H1 (cell line): ENCODE measurements at regions not wholly inside any gene's neighbourhood (a gene's known extent, or its start where the extent isn't known, plus 50 kb on each side); places are given as distances from the start of the nearest gene placed in this dataset.

ENCODE experiments used
- CTCF ChIA-PET: fragments of 300-600 bp; sonication (Branson Sonifier 250); formaldehyde crosslinking; loops from one replicate; lab custom pipeline; 2021; ENCODE audit not compliant: partially characterized antibody; lab: Charles Lee
- POLR2A ChIA-PET: fragments of 300-600 bp; sonication (Branson Sonifier 250); formaldehyde crosslinking; loops from one replicate; lab custom pipeline; 2021; ENCODE audit warnings: inconsistent platforms; ENCODE audit not compliant: partially characterized antibody; lab: Charles Lee
- DNase-seq, 2 experiments: peaks; one replicate each; pipeline versions ENCODE4 v3.0.0 to v3.0.0-alpha.2; 2010 to 2022; ENCODE audit warnings: low spot score in 2 of 2, low read depth in 1 of 2, mixed read lengths in 1 of 2
- FAIRE-seq: peaks from 2 replicates; lab custom pipeline; 2011; peaks lifted over from hg19 to GRCh38; lab: Jason Lieb, UNC
- H2AFZ ChIP-seq: 2 replicates; pipeline ENCODE4 v1.8.1; 2012; ENCODE audit warnings: low read length, inconsistent platforms
- H2AK5ac ChIP-seq: 2 replicates; pipeline ENCODE4 v1.6.1; 2013; ENCODE audit warnings: low read depth, low read length
- H2BK120ac ChIP-seq: replicated peaks from 2 replicates; pipeline ENCODE3; 2013; ENCODE audit warnings: low read depth, low read length, inconsistent platforms
- H2BK12ac ChIP-seq: 2 replicates; pipeline ENCODE4 v1.6.1; 2013; ENCODE audit warnings: low read depth, low read length
- H2BK15ac ChIP-seq: 2 replicates; pipeline ENCODE4 v1.6.1; 2013; ENCODE audit warnings: low read length
- H2BK20ac ChIP-seq: 2 replicates; pipeline ENCODE4 v1.6.1; 2013; ENCODE audit warnings: low read length
- H2BK5ac ChIP-seq: 2 replicates; pipeline ENCODE4 v1.6.1; 2013; ENCODE audit warnings: low read depth, low read length
- H3K14ac ChIP-seq: 2 replicates; pipeline ENCODE4 v1.6.1; 2013; ENCODE audit warnings: inconsistent platforms; ENCODE audit not compliant: insufficient read length
- H3K18ac ChIP-seq: 2 replicates; pipeline ENCODE4 v1.6.1; 2013; ENCODE audit warnings: low read length; ENCODE audit errors: extremely low read depth
- H3K23ac ChIP-seq: 2 replicates; pipeline ENCODE4 v1.6.1; 2013; ENCODE audit warnings: inconsistent platforms; ENCODE audit not compliant: insufficient read length
- H3K23me2 ChIP-seq: 2 replicates; pipeline ENCODE4 v1.6.1; 2013; ENCODE audit warnings: low read depth, low read length
- H3K27ac ChIP-seq: 2 replicates; pipeline ENCODE4 v1.6.1; 2011; ENCODE audit warnings: low read depth, low read length, inconsistent platforms
- H3K27me3 ChIP-seq, 4 experiments: replicated peaks in 1 of 4; 1 replicate in 1 of 4; 2 replicates in 3 of 4; pipeline versions ENCODE4 v1.6.1 to v1.8.1; 2011 to 2013; ENCODE audit warnings: low read length in 3 of 4, mild to moderate bottlenecking in 3 of 4, inconsistent platforms in 2 of 4, mixed read lengths in 2 of 4, moderate library complexity in 1 of 4; ENCODE audit not compliant: control insufficient read depth in 3 of 4, insufficient read depth in 3 of 4; ENCODE audit errors: extremely low read depth in 1 of 4
- H3K36me3 ChIP-seq, 4 experiments: 2 replicates each; pipeline versions ENCODE4 v1.6.1 to v1.8.1; 2011 to 2013; ENCODE audit warnings: mild to moderate bottlenecking in 4 of 4, low read length in 3 of 4, moderate library complexity in 2 of 4, control low read depth in 1 of 4, inconsistent platforms in 1 of 4; ENCODE audit not compliant: insufficient read depth in 4 of 4, control insufficient read depth in 2 of 4
- H3K4ac ChIP-seq: replicated peaks from 2 replicates; pipeline ENCODE3; 2013; ENCODE audit warnings: low read length, low read depth, mixed read lengths, inconsistent platforms; ENCODE audit not compliant: insufficient read length
- H3K4me1 ChIP-seq, 4 experiments: replicated peaks in 1 of 4; 1 replicate in 1 of 4; 2 replicates in 3 of 4; pipeline versions ENCODE4 v1.6.1 to v1.8.1; 2011 to 2013; ENCODE audit warnings: low read length in 3 of 4, inconsistent platforms in 2 of 4, mixed read lengths in 1 of 4; ENCODE audit not compliant: insufficient read depth in 4 of 4, control insufficient read depth in 3 of 4
- H3K4me2 ChIP-seq, 2 experiments: 2 replicates each; pipeline versions ENCODE4 v1.6.1 to v1.8.1; 2011 to 2013; ENCODE audit warnings: low read depth in 2 of 2, low read length in 2 of 2, control low read depth in 1 of 2, inconsistent platforms in 1 of 2, mild to moderate bottlenecking in 1 of 2; ENCODE audit not compliant: insufficient read depth in 1 of 2
- H3K4me3 ChIP-seq, 4 experiments: fragments of 200-600, 300-600 bp in 1 of 4; sonication (generic), shearing (Covaris generic), sonication (Bioruptor Twin) in 1 of 4; 2 replicates each; pipeline versions ENCODE4 v1.5.1 to v1.8.1; 2011 to 2016; ENCODE audit warnings: low read length in 4 of 4, low read depth in 3 of 4, control low read depth in 2 of 4, inconsistent platforms in 2 of 4, mild to moderate bottlenecking in 2 of 4, mixed read lengths in 1 of 4, moderate library complexity in 1 of 4; ENCODE audit not compliant: insufficient read depth in 2 of 4; ENCODE audit errors: extremely low read depth in 1 of 4
- H3K56ac ChIP-seq: replicated peaks from 2 replicates; pipeline ENCODE3; 2013; ENCODE audit warnings: low read depth, mild to moderate bottlenecking, mixed read lengths, low read length, inconsistent platforms; ENCODE audit not compliant: insufficient read length
- H3K79me1 ChIP-seq: 2 replicates; pipeline ENCODE4 v1.6.1; 2013; ENCODE audit warnings: low read depth, low read length, control low read depth
- H3K79me2 ChIP-seq, 2 experiments: 2 replicates each; pipeline versions ENCODE4 v1.6.1 to v1.8.1; 2012 to 2013; ENCODE audit warnings: low read length in 2 of 2, mild to moderate bottlenecking in 2 of 2, inconsistent platforms in 1 of 2; ENCODE audit not compliant: insufficient read depth in 2 of 2, control insufficient read depth in 1 of 2
- H3K9ac ChIP-seq, 4 experiments: replicated peaks in 1 of 4; 1 replicate in 1 of 4; 2 replicates in 3 of 4; pipeline versions ENCODE4 v1.6.1 to v1.8.1; 2011 to 2013; ENCODE audit warnings: low read depth in 3 of 4, low read length in 3 of 4, control low read depth in 2 of 4, mild to moderate bottlenecking in 2 of 4, moderate library complexity in 2 of 4, inconsistent platforms in 1 of 4; ENCODE audit errors: extremely low read depth in 1 of 4
- H3K9me3 ChIP-seq, 2 experiments: 2 replicates each; pipeline versions ENCODE4 v1.6.1 to v1.8.1; 2012 to 2013; ENCODE audit warnings: mild to moderate bottlenecking in 2 of 2, moderate library complexity in 2 of 2, control low read depth in 1 of 2, inconsistent platforms in 1 of 2, low read depth in 1 of 2, low read length in 1 of 2, mixed read lengths in 1 of 2; ENCODE audit not compliant: insufficient read depth in 2 of 2
- H4K20me1 ChIP-seq, 2 experiments: replicated peaks in 1 of 2; 2 replicates each; pipeline versions ENCODE3 to v1.8.1; 2011 to 2013; ENCODE audit warnings: inconsistent platforms in 2 of 2, low read length in 2 of 2, mild to moderate bottlenecking in 1 of 2; ENCODE audit not compliant: insufficient read depth in 2 of 2, control insufficient read depth in 1 of 2
- H4K5ac ChIP-seq: 2 replicates; pipeline ENCODE4 v1.6.1; 2013; ENCODE audit warnings: low read length, low read depth, mixed read lengths, inconsistent platforms; ENCODE audit not compliant: insufficient read length
- H4K8ac ChIP-seq: 2 replicates; pipeline ENCODE4 v1.8.0; 2013; ENCODE audit warnings: mild to moderate bottlenecking, moderate library complexity, low read length, inconsistent platforms; ENCODE audit not compliant: insufficient read depth; ENCODE audit errors: extremely low read depth
- H4K91ac ChIP-seq: replicated peaks from 2 replicates; pipeline ENCODE3; 2013; ENCODE audit warnings: low read length, mixed read lengths, inconsistent platforms; ENCODE audit not compliant: insufficient read length
- BRCA1 ChIP-seq: IDR thresholded peaks from 2 replicates; pipeline ENCODE4 v1.6.1; 2012; ENCODE audit warnings: low read depth, low read length, improper control_type of control experiment
- GTF2F1 ChIP-seq: IDR thresholded peaks from 2 replicates; pipeline ENCODE4 v1.6.1; 2012; ENCODE audit warnings: low read depth, low read length, improper control_type of control experiment, borderline replicate concordance
- WGBS, 2 experiments: shearing (Covaris generic) in 1 of 2; methylation state at CpG; one replicate each; pipeline versions ENCODE4 v1.1.6 to v1.1.7; 2013 to 2015; ENCODE audit warnings: low lambda C conversion rate in 2 of 2, mixed read lengths in 2 of 2, inconsistent platforms in 1 of 2, low coverage in 1 of 2, missing lambda C conversion rate in 1 of 2; ENCODE audit not compliant: insufficient replicate concordance in 2 of 2, insufficient coverage in 1 of 2, insufficient read length in 1 of 2; ENCODE audit errors: extremely low coverage in 1 of 2, missing lambda C conversion rate in 1 of 2; 5-methylcytosine and 5-hydroxymethylcytosine counted together

GRCh38 chr2:70011335-70011734 lies 49.9 kb upstream of the ASPRV1 start:
- no peak overlapping the region for H3K4ac ChIP-seq
- no peak overlapping the region for H2BK5ac ChIP-seq
- H3K36me3 ChIP-seq, result no peaks in the 10 kb centered on the region
- no peak overlapping the region for H3K9ac ChIP-seq
- no peaks in the 10 kb centered on the region for H4K20me1 ChIP-seq
- no peak overlapping the region for H2BK20ac ChIP-seq
- H2BK15ac ChIP-seq, result no peak overlapping the region
- no peaks in the 10 kb centered on the region for H3K79me1 ChIP-seq
- no peak overlapping the region for H3K23ac ChIP-seq
- no peak overlapping the region for H3K4me3 ChIP-seq
- FAIRE-seq (no peak), DNase-seq (no peak)
- no peak overlapping the region for H3K14ac ChIP-seq
- ChIA-PET POLR2A (interaction anchor here (0.7 to 1.7 kb wide), 4 partner anchors 14 to 22 kb away, joined by 3 to 4 read pairs (median 3); no protein-coding TSS in a partner anchor), CTCF (interaction anchor here (0.7 to 1.2 kb wide), 2 partner anchors 87 to 132 kb away, joined by 3 read pairs; no protein-coding TSS in a partner anchor)
- H2BK12ac ChIP-seq, result no peak overlapping the region
- 81% methylated on average over 4 of the region's 4 CpGs; no CpG with 5 or more reads in 1 of the 2 experiments for WGBS, 2 experiments
- H4K8ac ChIP-seq, result no peak overlapping the region
- no peak overlapping the region for H4K5ac ChIP-seq
- H2BK120ac ChIP-seq, result no peak overlapping the region
- no peak overlapping the region for H3K4me2 ChIP-seq
- H2AK5ac ChIP-seq, result no peak overlapping the region
- peaks cover 1 to 3% (median 1%) of the 10 kb centered on the region in 4 experiments; a peak in 5 of 7 replicates for H3K4me1 ChIP-seq
- H3K27me3 ChIP-seq, result no peaks in the 10 kb centered on the region
- no peak overlapping the region for H3K18ac ChIP-seq
- no peak overlapping the region for H2AFZ ChIP-seq
- H3K27ac ChIP-seq, result no peak overlapping the region
- H3K79me2 ChIP-seq, result no peaks in the 10 kb centered on the region; a peak in 1 of 4 replicates
- no peaks in the 10 kb centered on the region for H3K9me3 ChIP-seq
- H4K91ac ChIP-seq, result no peak overlapping the region
- no peak for TF ChIP-seq GTF2F1
- no peak for TF ChIP-seq BRCA1
- H3K56ac ChIP-seq, result no peak overlapping the region
- no peaks in the 10 kb centered on the region for H3K23me2 ChIP-seq
